ENCODE measurements at regions not wholly inside any gene's neighbourhood (a gene's known extent, or its start where the extent isn't known, plus 50 kb on each side); places are given as distances from the start of the nearest gene placed in this dataset.

- TF ChIP-seq EZH2 (IDR thresholded peaks at IDR 0.05; ENCODE audit: borderline replicate concordance, low read depth, low read length, poor library complexity, severe bottlenecking) (no peak), CTCF (conservative IDR thresholded peaks at IDR 0.05; ENCODE audit: low read depth, low read length) (no peak)
Measured at GRCh38 chr4:62670514-62670913, 1470.4 kb downstream of the ADGRL3 start.

DNA sequence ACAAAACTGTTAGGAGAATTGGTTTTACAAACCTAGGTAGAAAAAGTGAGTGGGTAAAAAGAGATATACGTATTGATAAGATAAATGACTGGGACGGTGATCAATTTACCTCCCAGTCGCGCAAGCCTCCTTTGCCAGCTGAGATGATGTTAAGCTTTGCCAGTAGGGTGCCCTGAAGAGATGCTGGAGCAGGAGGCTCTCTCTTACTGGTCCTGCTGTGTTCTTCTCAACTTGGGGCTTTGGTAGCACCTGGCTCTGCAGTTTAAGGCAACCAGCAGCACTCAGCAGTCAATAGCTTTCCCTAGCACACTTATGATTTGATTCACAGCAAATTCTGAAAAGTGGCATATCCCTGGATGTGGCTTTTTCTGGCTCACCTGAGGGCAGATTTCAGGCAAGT lies 1461.7 kb downstream of the ADGRL3 start:
- ChIA-PET POLR2A (ENCODE audit: low non-redundant PET) (no interaction called here), CTCF (no interaction called here)
- Histone ChIP-seq H3K4me3 (ENCODE audit: low read depth, low read length, poor library complexity, severe bottlenecking) (no peak overlapping the region), H3K27ac (ENCODE audit: low read depth, low read length, poor library complexity, severe bottlenecking) (no peak overlapping the region), H3K4me1 (ENCODE audit: insufficient read depth, low read length, poor library complexity, severe bottlenecking) (no peaks in the 10 kb centered on the region), H3K9me3 (ENCODE audit: low read depth, low read length, poor library complexity, severe bottlenecking) (no peaks in the 10 kb centered on the region), H3K36me3 (ENCODE audit: insufficient read depth, low read length, poor library complexity, severe bottlenecking) (no peaks in the 10 kb centered on the region), H3K27me3 (replicated peaks; ENCODE audit: insufficient read depth, low read depth, low read length, poor library complexity) (no peaks in the 10 kb centered on the region)
- no TSS peak for BruUV-seq (replicated peaks)
- TF ChIP-seq CTCF (conservative IDR thresholded peaks at IDR 0.05; ENCODE audit: low read depth, low read length) = no peak
- TF ChIP-seq EZH2 (IDR thresholded peaks at IDR 0.05; ENCODE audit: borderline replicate concordance, low read depth, low read length, poor library complexity, severe bottlenecking) = no peak
- intact Hi-C loops (cut with micrococcal nuclease; ENCODE audit: unreplicated experiment) = no loop called here
- no peak for DNase-seq (ENCODE audit: low spot score)

More at GRCh38 chr4:62670514-62670913, 1470.4 kb downstream of the ADGRL3 start:
- no TSS peak for BruUV-seq (replicated peaks)
- no peaks in the 10 kb centered on the region for H3K36me3 ChIP-seq (ENCODE audit: insufficient read depth, low read length, poor library complexity, severe bottlenecking)
- H3K27ac ChIP-seq (ENCODE audit: low read depth, low read length, poor library complexity, severe bottlenecking) = no peak overlapping the region
- no peaks in the 10 kb centered on the region for H3K9me3 ChIP-seq (ENCODE audit: low read depth, low read length, poor library complexity, severe bottlenecking)
- no peaks in the 10 kb centered on the region for H3K4me1 ChIP-seq (ENCODE audit: insufficient read depth, low read length, poor library complexity, severe bottlenecking)
- no peak overlapping the region for H3K4me3 ChIP-seq (ENCODE audit: low read depth, low read length, poor library complexity, severe bottlenecking)
- intact Hi-C loops (cut with micrococcal nuclease; ENCODE audit: unreplicated experiment) = no loop called here
- ChIA-PET CTCF (no interaction called here), POLR2A (ENCODE audit: low non-redundant PET) (no interaction called here)
- no peaks in the 10 kb centered on the region for H3K27me3 ChIP-seq (replicated peaks; ENCODE audit: insufficient read depth, low read depth, low read length, poor library complexity)
- no peak for DNase-seq (ENCODE audit: low spot score)

- H3K27me3 ChIP-seq (replicated peaks; ENCODE audit: insufficient read depth, low read depth, low read length, poor library complexity) = no peaks in the 10 kb centered on the region
- no peak overlapping the region for H3K27ac ChIP-seq (ENCODE audit: low read depth, low read length, poor library complexity, severe bottlenecking)
- no TSS peak for BruUV-seq (replicated peaks)
- TF ChIP-seq EZH2 (IDR thresholded peaks at IDR 0.05; ENCODE audit: borderline replicate concordance, low read depth, low read length, poor library complexity, severe bottlenecking) = no peak
- no peak for TF ChIP-seq CTCF (conservative IDR thresholded peaks at IDR 0.05; ENCODE audit: low read depth, low read length)
- H3K4me1 ChIP-seq (ENCODE audit: insufficient read depth, low read length, poor library complexity, severe bottlenecking) = no peaks in the 10 kb centered on the region
- ChIA-PET CTCF (no interaction called here), POLR2A (ENCODE audit: low non-redundant PET) (no interaction called here)
- H3K9me3 ChIP-seq (ENCODE audit: low read depth, low read length, poor library complexity, severe bottlenecking) = no peaks in the 10 kb centered on the region
- no peak for DNase-seq (ENCODE audit: low spot score)
- H3K4me3 ChIP-seq (ENCODE audit: low read depth, low read length, poor library complexity, severe bottlenecking) = no peak overlapping the region
- no peaks in the 10 kb centered on the region for H3K36me3 ChIP-seq (ENCODE audit: insufficient read depth, low read length, poor library complexity, severe bottlenecking)
- intact Hi-C loops (cut with micrococcal nuclease; ENCODE audit: unreplicated experiment) = no loop called here
Measured at GRCh38 chr4:62656006-62656405, 1455.9 kb downstream of the ADGRL3 start.

Data from A673 (cell line).